NCI-H748 (cell line): ENCODE measurements at regions not wholly inside any gene's neighbourhood (a gene's known extent, or its start where the extent isn't known, plus 50 kb on each side); places are given as distances from the start of the nearest gene placed in this dataset.
A peak's percentile ranks its signal among the peaks of the same experiment; 100 is the strongest.
"Not testable (repeated sequence)": the region's sequence is repeated elsewhere in the genome, so short reads cannot be mapped to it uniquely, and the experiment has no call there.

Experiments used
- DNase-seq: peaks from one replicate; lab custom pipeline; 2025; ENCODE audit not compliant: unreplicated experiment; lab: John Stamatoyannopoulos, UW

DNA sequence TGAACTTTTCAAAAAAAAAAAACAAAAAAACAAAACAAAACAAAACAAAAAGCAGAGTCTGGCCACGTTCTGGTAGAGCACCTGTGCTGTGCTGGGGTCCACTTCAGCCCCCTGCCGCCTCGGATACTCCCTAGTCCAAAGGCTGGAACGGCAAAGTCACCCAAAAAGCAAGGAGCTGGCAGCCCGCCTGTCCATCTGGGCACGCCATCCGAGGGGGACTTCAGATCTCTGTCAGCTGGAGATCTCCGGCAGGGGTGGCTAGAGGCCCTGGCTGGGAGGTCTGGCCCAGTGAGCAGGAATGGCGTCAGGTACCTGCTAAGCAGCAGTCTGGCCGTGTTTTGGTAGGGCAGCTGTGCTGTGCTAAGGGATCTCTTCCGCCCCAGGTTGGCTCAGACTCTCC is 152.3 kb upstream of the ZNF516 start:
- DNase-seq = no peak

- no peak for DNase-seq
These were observed 149.5 kb upstream of the ZNF516 start for GRCh38 chr18:76644580-76644979.

DNA sequence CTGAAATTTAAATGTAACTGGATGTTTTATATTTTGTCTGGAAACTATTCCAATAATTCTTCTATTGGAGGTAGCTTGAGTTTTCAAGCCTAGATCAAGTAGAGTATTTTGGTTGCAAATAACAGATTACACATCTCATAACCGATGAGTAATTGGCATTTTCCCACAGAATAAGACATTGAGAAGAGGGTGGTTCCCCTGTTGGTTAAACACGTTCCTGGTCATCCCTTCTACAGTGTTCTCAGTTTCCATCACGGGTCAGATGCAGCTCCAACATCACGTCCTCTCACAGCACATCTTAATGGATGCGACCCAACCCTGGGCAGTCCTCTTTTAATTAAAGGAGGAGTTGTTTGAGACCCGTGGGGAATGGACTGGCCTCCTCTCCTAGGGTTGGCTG is 149.0 kb upstream of the ZNF516 start:
- no peak for DNase-seq

DNA sequence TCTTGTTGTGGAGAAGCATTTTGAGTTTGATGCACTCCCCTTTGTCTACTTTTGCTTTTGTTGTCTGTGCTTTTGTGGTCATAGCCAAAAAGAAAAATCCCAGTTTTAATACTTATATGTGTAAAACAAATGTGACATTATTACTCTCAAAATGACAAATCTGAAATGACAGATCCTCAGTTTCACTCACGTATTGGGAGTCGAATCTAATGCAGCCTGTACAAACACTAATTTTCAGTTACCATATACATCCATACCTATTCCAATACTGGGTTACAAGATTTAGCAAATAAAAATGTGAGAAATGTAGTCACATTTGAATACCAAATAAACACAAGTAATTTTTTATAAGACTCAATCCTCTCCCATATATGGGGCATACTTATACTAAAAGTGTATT is 148.2 kb upstream of the ZNF516 start:
- DNase-seq = no peak

DNA sequence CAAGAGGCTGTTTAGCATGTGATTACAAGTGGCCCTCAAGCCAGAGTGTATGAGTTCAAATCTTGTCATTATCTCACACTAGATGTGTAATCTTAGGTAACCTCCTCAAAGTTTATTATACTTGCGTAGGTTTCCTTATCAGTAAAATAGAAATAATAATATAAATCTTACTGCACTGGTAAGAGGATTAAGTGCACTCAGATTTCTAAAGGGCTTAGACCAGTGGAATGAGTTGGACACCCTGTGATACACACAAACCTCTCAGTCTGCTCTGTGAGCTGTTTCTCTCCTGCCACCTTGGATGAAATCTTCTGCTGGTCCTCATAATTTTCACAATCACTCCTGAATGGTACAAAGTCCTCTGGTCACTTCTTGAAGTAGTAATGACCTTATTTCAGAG is 145.4 kb upstream of the ZNF516 start:
- DNase-seq = no peak

DNA sequence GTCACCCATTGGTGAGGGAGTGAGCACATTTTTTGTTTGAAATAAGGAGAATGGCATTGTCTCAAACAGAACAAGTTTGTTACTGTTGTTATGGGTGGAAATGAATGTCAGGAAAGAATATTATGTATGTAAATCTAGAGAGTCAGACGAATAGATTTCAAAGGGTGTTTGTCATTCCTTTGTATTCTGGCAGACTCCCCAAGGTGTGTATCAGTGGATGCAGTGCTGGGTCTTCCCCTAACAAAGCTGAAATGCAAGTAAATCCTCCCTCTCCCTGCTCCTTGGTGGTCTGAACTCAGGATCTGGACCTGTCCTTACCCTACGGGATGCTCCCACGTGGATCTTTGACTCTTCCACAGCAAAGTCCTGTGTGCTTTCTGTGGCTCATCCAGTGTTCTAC is 139.5 kb upstream of the ZNF516 start:
- DNase-seq = no peak

- DNase-seq = no peak
These were observed 138.7 kb upstream of the ZNF516 start for GRCh38 chr18:76633588-76634269.

DNA sequence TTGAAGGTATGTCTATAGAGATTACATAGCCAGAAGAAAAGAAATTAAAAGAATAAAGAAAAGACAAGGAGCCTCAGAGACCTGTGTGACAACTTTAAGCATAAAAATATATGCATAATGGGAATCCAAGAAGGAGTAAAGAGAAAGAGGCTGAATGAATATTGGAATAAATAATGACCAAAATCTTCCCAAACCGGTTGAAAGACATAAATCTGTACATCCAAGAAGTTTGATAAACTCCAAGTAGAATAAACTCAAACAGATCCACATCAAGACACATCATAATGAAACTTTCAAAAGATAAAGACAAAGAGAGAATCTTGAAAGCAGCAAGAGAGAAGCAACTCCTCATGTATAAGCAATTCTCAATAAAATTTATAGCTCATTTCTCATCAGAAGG is 132.4 kb upstream of the ZNF516 start:
- DNase-seq = no peak

- no peak for DNase-seq
These were observed 131.9 kb upstream of the ZNF516 start for GRCh38 chr18:76626991-76627390.

DNA sequence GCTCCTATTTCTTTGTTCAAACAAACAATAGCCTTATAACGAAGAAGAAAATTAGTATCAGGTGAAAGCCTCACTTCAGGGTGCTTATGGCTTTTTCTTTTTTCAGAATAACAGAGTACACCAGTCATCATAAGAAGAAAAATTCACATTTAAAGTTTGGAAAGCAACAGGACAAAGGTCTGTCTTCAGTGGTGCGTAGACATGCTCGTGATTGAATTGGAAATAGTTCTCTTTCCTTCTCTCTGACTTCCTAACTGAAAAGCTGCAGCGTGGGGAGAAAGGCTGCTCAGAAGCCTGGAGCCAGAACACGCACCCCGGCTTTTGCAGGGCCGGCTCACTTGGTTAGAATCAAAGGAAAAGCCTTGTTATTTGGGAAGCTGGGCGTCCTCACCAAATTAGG is 127.6 kb upstream of the ZNF516 start:
- DNase-seq = no peak

DNA sequence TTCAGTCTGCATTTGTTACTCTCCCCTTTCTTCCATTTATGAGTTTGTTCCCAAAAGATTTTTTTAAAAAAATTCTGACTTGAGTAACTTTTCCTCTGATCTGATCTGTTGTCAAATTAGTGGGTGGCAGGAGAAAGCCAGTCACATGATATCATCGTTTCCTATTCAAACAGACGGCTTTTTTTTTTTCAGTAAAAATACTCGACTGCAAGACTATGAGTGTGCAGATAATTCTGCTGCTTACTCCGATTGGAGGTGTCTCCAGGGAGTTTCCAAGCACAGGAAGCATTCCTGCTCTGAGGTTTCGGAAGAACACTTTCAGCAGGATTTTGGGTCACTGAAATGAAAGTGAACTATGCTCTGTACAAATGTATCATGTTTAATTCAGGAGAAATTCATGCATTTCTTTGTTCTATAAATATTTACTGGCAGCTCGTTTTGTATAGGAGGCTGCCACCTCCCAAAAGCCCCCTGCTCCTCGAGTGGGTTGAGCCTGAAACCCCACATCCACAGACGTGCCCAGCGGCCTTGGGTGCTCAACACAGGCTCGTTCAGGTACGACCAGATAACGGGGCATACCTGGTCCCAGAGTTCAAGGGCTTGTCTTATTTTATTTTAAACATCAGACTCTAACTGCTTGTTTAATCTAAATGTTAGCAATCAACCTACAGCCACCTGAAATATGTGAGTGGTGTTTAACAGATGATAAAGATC is 126.9 kb upstream of the ZNF516 start:
- DNase-seq = peak; percentile 85

DNA sequence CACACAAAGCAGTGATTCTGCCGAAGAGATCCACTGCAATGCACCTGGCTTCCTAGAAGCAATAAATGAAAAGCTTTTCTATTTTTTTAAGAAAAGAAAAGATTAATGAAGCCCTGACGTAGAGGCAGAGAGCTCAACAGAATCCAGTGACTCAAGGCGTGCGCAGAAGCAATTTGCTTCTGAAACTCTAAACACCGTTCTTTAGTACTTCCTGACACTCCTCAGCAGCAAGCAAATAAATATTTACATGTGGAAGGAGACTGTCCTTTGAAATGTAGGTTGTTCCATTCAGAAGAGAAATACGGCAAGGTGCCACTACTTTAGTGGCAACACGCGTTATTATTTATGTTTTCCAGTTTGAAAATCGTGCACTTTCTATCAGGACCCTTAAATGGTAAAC is 126.2 kb upstream of the ZNF516 start:
- DNase-seq = peak; percentile 82

GRCh38 chr18:76620321-76621170 is 125.5 kb upstream of the ZNF516 start:
- peak; percentile 64 for DNase-seq

DNA sequence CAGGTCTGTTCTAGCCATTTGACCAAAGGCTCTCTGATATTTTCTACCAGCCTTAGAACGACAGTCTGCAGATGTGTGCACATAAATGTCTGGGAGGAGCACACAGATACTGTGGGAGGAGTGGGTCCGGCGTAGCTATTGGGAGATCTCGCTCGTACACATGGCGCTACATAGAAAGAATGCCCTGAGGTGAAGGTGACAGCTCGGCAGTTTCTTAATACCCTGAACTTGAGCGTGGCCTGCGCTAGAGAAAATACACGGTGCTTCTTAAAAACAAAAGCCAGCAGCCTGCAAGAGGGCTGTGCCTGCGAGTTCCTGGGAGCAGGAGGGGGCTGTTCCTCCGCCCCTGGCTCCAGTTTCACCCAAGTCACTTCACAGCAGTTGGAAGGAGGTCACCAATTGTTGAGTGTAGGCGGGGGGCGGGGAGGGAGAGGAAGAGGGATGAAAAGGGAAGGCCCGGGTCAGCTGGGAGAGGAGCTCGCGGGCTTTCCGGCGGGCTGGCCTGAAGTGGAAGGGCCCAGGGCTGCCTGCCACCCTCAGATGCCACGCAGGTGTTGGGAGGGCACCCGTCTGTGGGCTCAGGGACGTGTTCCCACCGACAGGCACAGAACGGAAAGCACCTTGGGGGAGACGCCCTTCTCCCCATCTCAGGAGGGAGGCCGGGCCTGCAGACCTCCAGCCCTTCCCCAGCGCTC is 124.7 kb upstream of the ZNF516 start:
- peak; percentile 56 for DNase-seq

- DNase-seq = no peak
These were observed 124.2 kb upstream of the ZNF516 start for GRCh38 chr18:76619261-76619620.

- DNase-seq = no peak
These were observed 123.7 kb upstream of the ZNF516 start for GRCh38 chr18:76618721-76619120.

GRCh38 chr18:76616373-76616772 is 121.3 kb upstream of the ZNF516 start:
- no peak for DNase-seq

DNA sequence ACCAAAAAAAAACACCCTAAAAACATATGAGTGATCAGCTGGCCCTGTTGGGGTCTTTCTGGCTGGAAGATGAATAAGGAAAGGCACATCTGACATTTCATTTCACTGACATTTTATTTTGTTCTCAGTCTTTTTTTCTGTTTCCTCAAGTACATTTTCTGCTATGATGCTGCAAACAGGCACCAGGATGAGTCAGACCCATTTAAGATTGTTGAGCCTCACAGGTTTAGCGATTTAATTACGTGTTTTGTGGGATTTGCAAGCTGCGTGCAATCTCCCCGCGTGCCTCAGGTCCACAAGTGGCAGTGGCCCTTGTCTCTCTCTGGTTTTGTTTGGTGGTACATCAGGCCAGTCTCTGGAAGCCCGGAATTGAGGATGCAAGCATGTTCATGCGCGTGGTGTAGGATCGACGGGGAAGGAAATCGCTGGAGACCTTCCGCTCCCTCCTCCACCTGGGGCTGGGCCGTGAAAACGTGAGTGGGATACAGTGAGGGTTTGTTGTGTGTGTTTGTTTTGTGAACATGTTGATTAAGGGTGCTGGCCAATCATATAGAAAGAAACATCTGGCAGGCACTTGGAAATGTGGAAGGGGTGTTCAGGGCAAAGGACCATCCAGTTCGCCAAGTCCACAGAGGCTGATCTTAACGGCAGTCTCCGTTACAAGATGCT is 120.2 kb upstream of the ZNF516 start:
- DNase-seq = peak; percentile 28

DNA sequence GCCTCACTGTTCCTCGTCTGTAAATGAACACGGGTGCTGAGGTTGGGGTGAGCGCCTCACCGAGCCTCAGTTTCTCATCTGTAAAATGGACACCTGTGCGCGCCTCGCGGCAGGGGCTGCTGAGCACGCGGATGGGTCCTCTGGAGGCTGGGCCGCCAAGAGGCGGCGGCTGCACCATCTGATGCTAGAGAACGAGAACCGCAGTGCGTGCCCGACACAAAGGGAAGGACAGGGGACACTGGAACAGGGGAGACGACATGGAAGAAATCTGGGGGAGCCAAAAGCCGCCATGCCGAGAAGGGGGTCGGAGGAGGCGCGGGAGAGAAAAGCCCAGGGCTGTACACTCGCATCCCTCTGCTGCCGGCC is 118.7 kb upstream of the ZNF516 start:
- no peak for DNase-seq

DNA sequence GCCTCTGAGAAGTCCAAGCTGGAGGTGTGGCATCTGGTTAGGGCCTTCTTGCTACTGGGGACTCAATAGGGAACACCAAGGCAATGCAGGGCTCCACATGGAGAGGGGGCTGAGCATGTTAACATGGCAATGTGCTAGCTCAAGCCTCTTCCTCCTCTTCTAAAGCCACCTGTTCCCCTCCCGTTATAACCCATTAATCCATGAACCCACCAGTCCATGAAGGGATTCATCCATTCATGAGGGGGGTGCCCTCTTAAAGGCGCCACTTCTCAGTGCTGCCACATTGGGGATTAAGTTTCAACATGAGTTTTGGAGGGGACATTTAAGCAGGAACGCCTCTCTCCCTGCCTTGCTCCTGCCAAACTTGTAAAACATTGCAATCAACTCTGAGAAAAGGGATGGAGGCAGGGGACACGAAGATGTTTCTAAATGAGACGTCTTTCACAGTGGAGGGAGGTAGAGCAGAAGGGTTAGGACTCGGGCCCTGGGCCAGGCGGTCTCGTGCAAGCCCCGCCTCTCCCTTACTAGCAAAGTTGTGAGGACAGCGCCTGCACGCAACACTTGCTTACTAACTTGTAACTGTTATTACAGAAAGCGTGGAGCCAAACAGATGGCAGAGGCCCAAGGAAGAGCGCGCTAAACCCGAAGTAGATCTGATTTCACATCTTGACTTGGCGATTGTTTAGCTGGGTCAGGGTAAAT is 118.2 kb upstream of the ZNF516 start:
- DNase-seq = no peak

DNA sequence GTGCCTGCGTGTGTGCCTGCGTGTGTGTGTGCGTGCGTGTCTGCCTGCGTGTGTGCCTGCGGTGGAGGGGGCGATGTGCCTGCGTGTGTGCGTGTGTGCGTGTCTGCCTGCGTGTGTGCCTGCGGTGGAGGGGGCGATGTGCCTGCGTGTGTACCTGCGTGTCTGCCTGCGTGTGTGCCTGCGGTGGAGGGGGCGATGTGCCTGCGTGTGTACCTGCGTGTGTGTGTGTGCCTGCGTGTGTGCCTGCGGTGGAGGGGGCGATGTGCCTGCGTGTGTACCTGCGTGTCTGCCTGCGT is 116.7 kb upstream of the ZNF516 start:
- not testable (repeated sequence) for DNase-seq
